ENCODE measurements at regions not wholly inside any gene's neighbourhood (a gene's known extent, or its start where the extent isn't known, plus 50 kb on each side); places are given as distances from the start of the nearest gene placed in this dataset.

GRCh38 chr18:65230311-65230710 is 520.5 kb upstream of the CDH7 start:
- no peak for TF ChIP-seq CTCF (IDR thresholded peaks at IDR 0.05; ENCODE audit: low read length)
- no peak for TF ChIP-seq EZH2phosphoT487 (IDR thresholded peaks at IDR 0.05; ENCODE audit: low read length)
- TF ChIP-seq EZH2 (optimal IDR thresholded peaks at IDR 0.05; ENCODE audit: low read depth, low read length): no peak

All from MM.1S (cell line).